ENCODE measurements at regions not wholly inside any gene's neighbourhood (a gene's known extent, or its start where the extent isn't known, plus 50 kb on each side); places are given as distances from the start of the nearest gene placed in this dataset.
"Not testable (repeated sequence)": the region's sequence is repeated elsewhere in the genome, so short reads cannot be mapped to it uniquely, and the experiment has no call there.

GRCh38 chr6:21780141-21780540, 186.6 kb downstream of the SOX4 start:
- Mint-ChIP-seq H3K27me3 (no peaks in the 10 kb centered on the region), H3K9me3 (peaks cover 0 to 4% of the 10 kb centered on the region in 2 donors), H3K27ac (no peak overlapping the region), H3K36me3 (ENCODE audit: insufficient read depth) (no peaks in the 10 kb centered on the region), H3K4me3 (no peak overlapping the region), H3K4me1 (ENCODE audit: low read depth in 2 of 2) (peaks cover 0 to 1% of the 10 kb centered on the region in 2 donors)
- no peak for ATAC-seq (replicated peaks)
- no peak for DNase-seq

- H3K27me3 Mint-ChIP-seq: no peaks in the 10 kb centered on the region
- H3K36me3 Mint-ChIP-seq (ENCODE audit: insufficient read depth): no peaks in the 10 kb centered on the region
These were observed 187.1 kb downstream of the SOX4 start for GRCh38 chr6:21780679-21781078.

GRCh38 chr6:21781128-21781527, 187.6 kb downstream of the SOX4 start:
- no peaks in the 10 kb centered on the region for H3K36me3 Mint-ChIP-seq (ENCODE audit: insufficient read depth)
- DNase-seq (no peak), ATAC-seq (replicated peaks) (no peak)
- no peak overlapping the region for H3K27ac Mint-ChIP-seq
- peaks cover 0 to 3% of the 10 kb centered on the region in 2 donors for H3K4me1 Mint-ChIP-seq (ENCODE audit: low read depth in 2 of 2)
- no peaks in the 10 kb centered on the region for H3K27me3 Mint-ChIP-seq
- peaks cover 0 to 5% of the 10 kb centered on the region in 2 donors for H3K9me3 Mint-ChIP-seq
- no peak overlapping the region for H3K4me3 Mint-ChIP-seq

More at GRCh38 chr6:21780679-21781078, 187.1 kb downstream of the SOX4 start:
- DNase-seq (no peak), ATAC-seq (replicated peaks) (no peak)
- H3K9me3 Mint-ChIP-seq: peaks cover 0 to 5% of the 10 kb centered on the region in 2 donors
- no peak overlapping the region for H3K27ac Mint-ChIP-seq
- peaks cover 0 to 3% of the 10 kb centered on the region in 2 donors for H3K4me1 Mint-ChIP-seq (ENCODE audit: low read depth in 2 of 2)
- H3K4me3 Mint-ChIP-seq: no peak overlapping the region

- Mint-ChIP-seq H3K4me3 (no peak overlapping the region), H3K27me3 (no peaks in the 10 kb centered on the region), H3K36me3 (ENCODE audit: insufficient read depth) (no peaks in the 10 kb centered on the region), H3K9me3 (peaks cover 0 to 5% of the 10 kb centered on the region in 2 donors), H3K27ac (no peak overlapping the region), H3K4me1 (ENCODE audit: low read depth in 2 of 2) (peaks cover 0 to 3% of the 10 kb centered on the region in 2 donors)
- ATAC-seq (replicated peaks): no peak
- no peak for DNase-seq
These were observed 191.6 kb downstream of the SOX4 start for GRCh38 chr6:21785164-21785563.

GRCh38 chr6:21791056-21791455, 197.5 kb downstream of the SOX4 start:
- Mint-ChIP-seq H3K9me3 (no peaks in the 10 kb centered on the region), H3K27ac (no peak overlapping the region), H3K27me3 (no peaks in the 10 kb centered on the region), H3K36me3 (ENCODE audit: insufficient read depth) (no peaks in the 10 kb centered on the region), H3K4me3 (no peak overlapping the region), H3K4me1 (ENCODE audit: low read depth in 2 of 2) (no peaks in the 10 kb centered on the region)
- ATAC-seq (replicated peaks) (no peak), DNase-seq (no peak)

GRCh38 chr6:21791581-21791980, 198.0 kb downstream of the SOX4 start:
- DNase-seq (no peak), ATAC-seq (replicated peaks) (no peak)
- no peak overlapping the region for H3K4me3 Mint-ChIP-seq
- H3K9me3 Mint-ChIP-seq: no peaks in the 10 kb centered on the region
- no peaks in the 10 kb centered on the region for H3K36me3 Mint-ChIP-seq (ENCODE audit: insufficient read depth)
- no peak overlapping the region for H3K27ac Mint-ChIP-seq
- no peaks in the 10 kb centered on the region for H3K27me3 Mint-ChIP-seq
- H3K4me1 Mint-ChIP-seq (ENCODE audit: low read depth in 2 of 2): no peaks in the 10 kb centered on the region

GRCh38 chr6:21792177-21792576, 198.6 kb downstream of the SOX4 start:
- H3K27me3 Mint-ChIP-seq: no peaks in the 10 kb centered on the region
- no peaks in the 10 kb centered on the region for H3K4me1 Mint-ChIP-seq (ENCODE audit: low read depth in 2 of 2)
- no peak overlapping the region for H3K4me3 Mint-ChIP-seq
- H3K27ac Mint-ChIP-seq: no peak overlapping the region
- H3K9me3 Mint-ChIP-seq: no peaks in the 10 kb centered on the region
- H3K36me3 Mint-ChIP-seq (ENCODE audit: insufficient read depth): no peaks in the 10 kb centered on the region
- no peak for DNase-seq
- ATAC-seq (replicated peaks): no peak

GRCh38 chr6:21796979-21797378, 203.4 kb downstream of the SOX4 start:
- not testable (repeated sequence) for DNase-seq; H3K4me3 Mint-ChIP-seq; ATAC-seq (replicated peaks); H3K4me1 Mint-ChIP-seq (ENCODE audit: low read depth in 2 of 2); H3K27me3 Mint-ChIP-seq; H3K9me3 Mint-ChIP-seq; H3K36me3 Mint-ChIP-seq (ENCODE audit: insufficient read depth); H3K27ac Mint-ChIP-seq

GRCh38 chr6:21798468-21798867, 204.9 kb downstream of the SOX4 start:
- no peak overlapping the region for H3K4me3 Mint-ChIP-seq
- DNase-seq (no peak), ATAC-seq (replicated peaks) (no peak)
- H3K27ac Mint-ChIP-seq: no peak overlapping the region
- peaks cover 0 to 2% of the 10 kb centered on the region in 2 donors for H3K9me3 Mint-ChIP-seq
- H3K4me1 Mint-ChIP-seq (ENCODE audit: low read depth in 2 of 2): no peaks in the 10 kb centered on the region
- H3K36me3 Mint-ChIP-seq (ENCODE audit: insufficient read depth): no peaks in the 10 kb centered on the region
- H3K27me3 Mint-ChIP-seq: no peaks in the 10 kb centered on the region

GRCh38 chr6:21800330-21800729, 206.8 kb downstream of the SOX4 start:
- Mint-ChIP-seq H3K36me3 (ENCODE audit: insufficient read depth) (no peaks in the 10 kb centered on the region), H3K27me3 (no peaks in the 10 kb centered on the region)
- DNase-seq: no peak

GRCh38 chr6:21800948-21801438, 207.4 kb downstream of the SOX4 start:
- Mint-ChIP-seq H3K4me1 (ENCODE audit: low read depth in 2 of 2) (no peaks in the 10 kb centered on the region), H3K36me3 (ENCODE audit: insufficient read depth) (no peaks in the 10 kb centered on the region), H3K27ac (no peak overlapping the region), H3K9me3 (peaks cover 0 to 2% of the 10 kb centered on the region in 2 donors), H3K27me3 (no peaks in the 10 kb centered on the region), H3K4me3 (no peak overlapping the region)
- ATAC-seq (replicated peaks) (no peak), DNase-seq (no peak)

More at GRCh38 chr6:21800330-21800729, 206.8 kb downstream of the SOX4 start:
- no peak overlapping the region for H3K4me3 Mint-ChIP-seq
- H3K4me1 Mint-ChIP-seq (ENCODE audit: low read depth in 2 of 2): no peaks in the 10 kb centered on the region
- H3K27ac Mint-ChIP-seq: no peak overlapping the region
- peaks cover 0 to 2% of the 10 kb centered on the region in 2 donors for H3K9me3 Mint-ChIP-seq
- ATAC-seq (replicated peaks): no peak

GRCh38 chr6:21801446-21802174, 208.1 kb downstream of the SOX4 start:
- H3K4me1 Mint-ChIP-seq (ENCODE audit: low read depth in 2 of 2): no peaks in the 10 kb centered on the region
- H3K27me3 Mint-ChIP-seq: no peaks in the 10 kb centered on the region
- no peak for ATAC-seq (replicated peaks)
- peaks cover 0 to 2% of the 10 kb centered on the region in 2 donors for H3K9me3 Mint-ChIP-seq
- H3K27ac Mint-ChIP-seq: no peak overlapping the region
- DNase-seq: no peak
- no peaks in the 10 kb centered on the region for H3K36me3 Mint-ChIP-seq (ENCODE audit: insufficient read depth)
- no peak overlapping the region for H3K4me3 Mint-ChIP-seq

GRCh38 chr6:21802175-21802822, 208.7 kb downstream of the SOX4 start:
- H3K4me3 Mint-ChIP-seq: no peak overlapping the region
- H3K27ac Mint-ChIP-seq: no peak overlapping the region
- H3K36me3 Mint-ChIP-seq (ENCODE audit: insufficient read depth): no peaks in the 10 kb centered on the region
- H3K4me1 Mint-ChIP-seq (ENCODE audit: low read depth in 2 of 2): no peaks in the 10 kb centered on the region
- peaks cover 0 to 2% of the 10 kb centered on the region in 2 donors for H3K9me3 Mint-ChIP-seq
- ATAC-seq (replicated peaks): no peak
- no peaks in the 10 kb centered on the region for H3K27me3 Mint-ChIP-seq
- no peak for DNase-seq
